NCI-H460 (cell line): ENCODE measurements at regions not wholly inside any gene's neighbourhood (a gene's known extent, or its start where the extent isn't known, plus 50 kb on each side); places are given as distances from the start of the nearest gene placed in this dataset.

ENCODE experiments used
- DNase-seq: peaks from one replicate; pipeline ENCODE4 v3.0.0-alpha.2; 2016; ENCODE audit warnings: low read depth; ENCODE audit errors: extremely low read depth

- DNase-seq: no peak
Measured at GRCh38 chr9:12194731-12195130, 498.5 kb upstream of the TYRP1 start.

GRCh38 chr9:12195456-12195855, 497.7 kb upstream of the TYRP1 start:
- no peak for DNase-seq

GRCh38 chr9:12204512-12204911, 488.7 kb upstream of the TYRP1 start:
- DNase-seq: no peak

- no peak for DNase-seq
Measured at GRCh38 chr9:12212860-12213259, 480.3 kb upstream of the TYRP1 start.

GRCh38 chr9:12221470-12221869, 471.7 kb upstream of the TYRP1 start:
- no peak for DNase-seq

- DNase-seq: no peak
Measured at GRCh38 chr9:12224449-12224848, 468.7 kb upstream of the TYRP1 start.

GRCh38 chr9:12230708-12231107, 462.5 kb upstream of the TYRP1 start:
- DNase-seq: no peak

GRCh38 chr9:12231832-12232231, 461.4 kb upstream of the TYRP1 start:
- no peak for DNase-seq

- DNase-seq: no peak
Measured at GRCh38 chr9:12232836-12233235, 460.3 kb upstream of the TYRP1 start.

GRCh38 chr9:12253941-12254340, 439.2 kb upstream of the TYRP1 start:
- DNase-seq: no peak

GRCh38 chr9:12266758-12267157, 426.4 kb upstream of the TYRP1 start:
- no peak for DNase-seq

- DNase-seq: no peak
Measured at GRCh38 chr9:12271421-12271891, 421.7 kb upstream of the TYRP1 start.

GRCh38 chr9:12272471-12273120, 420.6 kb upstream of the TYRP1 start:
- DNase-seq: no peak

GRCh38 chr9:12274577-12274976, 418.6 kb upstream of the TYRP1 start:
- no peak for DNase-seq

GRCh38 chr9:12276505-12276904, 416.7 kb upstream of the TYRP1 start:
- no peak for DNase-seq

- DNase-seq: no peak
Measured at GRCh38 chr9:12289711-12290110, 403.5 kb upstream of the TYRP1 start.

- DNase-seq: no peak
Measured at GRCh38 chr9:12290166-12290869, 402.9 kb upstream of the TYRP1 start.

GRCh38 chr9:12305211-12305610, 388.0 kb upstream of the TYRP1 start:
- no peak for DNase-seq

- no peak for DNase-seq
Measured at GRCh38 chr9:12314589-12314988, 378.6 kb upstream of the TYRP1 start.

GRCh38 chr9:12318732-12319685, 374.2 kb upstream of the TYRP1 start:
- DNase-seq: no peak

- no peak for DNase-seq
Measured at GRCh38 chr9:12329623-12329985, 363.6 kb upstream of the TYRP1 start.
